UCSD-AML1 (cell line): ENCODE measurements at regions not wholly inside any gene's neighbourhood (a gene's known extent, or its start where the extent isn't known, plus 50 kb on each side); places are given as distances from the start of the nearest gene placed in this dataset.
"Not testable (repeated sequence)": the region's sequence is repeated elsewhere in the genome, so short reads cannot be mapped to it uniquely, and the experiment has no call there.

ENCODE experiments used
- DNase-seq: peaks from one replicate; lab custom pipeline; 2025; ENCODE audit not compliant: unreplicated experiment; lab: John Stamatoyannopoulos, UW

DNA sequence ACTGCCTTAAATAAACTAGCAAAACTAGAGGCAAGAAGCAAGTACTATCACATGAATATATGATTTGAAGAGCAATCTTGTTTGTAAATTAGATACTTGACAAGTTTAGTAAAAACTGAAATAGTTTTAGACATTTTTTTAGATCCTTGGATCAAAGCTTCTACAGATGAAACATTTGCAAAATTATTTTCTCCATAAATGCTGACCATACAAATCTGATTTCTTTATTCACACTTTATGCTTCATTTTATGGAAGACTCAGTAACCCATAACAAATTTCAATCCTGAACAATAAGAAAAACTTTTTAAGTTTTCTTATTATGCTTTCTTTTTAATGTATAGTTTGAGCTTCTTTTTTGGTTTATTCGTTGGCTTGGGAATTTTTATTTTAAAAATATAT lies 750.2 kb upstream of the SLITRK5 start:
- no peak for DNase-seq

DNA sequence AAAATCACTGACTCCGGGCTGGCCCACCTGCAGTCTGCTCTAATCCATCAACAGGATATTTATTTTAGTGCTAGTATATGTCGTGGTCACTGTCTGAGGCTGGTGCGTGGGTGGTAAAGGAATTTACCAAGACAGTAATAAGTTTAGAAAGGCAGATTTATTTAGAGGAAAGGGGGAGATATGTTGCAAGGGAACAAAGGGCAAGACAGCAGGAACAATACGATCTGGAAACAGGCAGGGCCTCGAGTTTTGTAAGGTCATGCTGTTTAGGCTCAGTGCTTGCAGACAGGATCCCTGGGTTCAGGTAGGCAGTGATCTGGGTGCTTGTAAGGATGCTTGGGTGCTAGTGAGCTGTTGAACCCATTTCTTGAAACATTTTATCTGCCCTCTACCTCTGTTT lies 748.2 kb upstream of the SLITRK5 start:
- DNase-seq, result peak; percentile 5

DNA sequence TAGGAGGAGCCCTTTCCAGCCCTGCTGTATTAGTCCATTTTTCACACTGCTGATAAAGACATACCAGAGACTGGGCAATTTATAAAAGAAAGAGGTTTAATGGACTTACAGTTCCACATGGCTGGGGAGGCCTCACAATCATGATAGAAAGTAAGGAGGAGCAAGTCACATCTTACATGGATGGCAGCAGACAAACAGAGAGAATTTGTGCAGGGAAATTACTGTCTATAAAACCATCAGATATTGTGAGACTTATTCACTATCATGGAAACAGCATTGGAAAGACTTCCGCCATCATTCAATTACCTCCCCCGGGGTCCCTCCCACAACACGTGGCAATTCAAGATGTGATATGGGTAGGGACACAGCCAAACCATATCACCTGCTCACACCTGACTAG lies 744.3 kb upstream of the SLITRK5 start:
- DNase-seq, result not testable (repeated sequence)

DNA sequence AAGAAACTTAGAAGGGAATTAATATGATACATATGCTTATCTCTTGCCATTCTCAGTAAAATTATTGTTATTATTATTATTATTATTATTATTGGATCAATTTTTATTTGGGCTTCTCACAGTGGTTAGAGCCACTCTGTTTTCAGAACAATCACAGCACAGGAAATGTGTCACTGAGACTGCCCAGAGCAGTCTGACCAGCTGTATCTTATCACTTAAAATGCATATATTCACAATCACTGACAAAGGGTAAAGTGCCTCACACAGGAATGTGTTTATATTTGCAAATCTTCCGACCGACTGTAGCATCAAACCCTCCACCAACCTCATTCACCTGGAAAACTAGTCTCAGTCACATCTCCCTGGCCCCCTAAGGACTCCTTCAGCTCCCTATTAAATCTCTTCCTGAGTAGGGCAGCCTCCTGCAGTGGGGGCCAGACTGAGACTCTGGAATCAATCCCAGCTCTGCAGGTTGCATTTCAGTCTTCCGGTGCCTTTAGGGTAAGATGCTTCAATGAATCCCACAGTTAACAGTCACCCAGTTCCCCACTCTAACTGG lies 738.3 kb upstream of the SLITRK5 start:
- DNase-seq, result peak; percentile 1

DNA sequence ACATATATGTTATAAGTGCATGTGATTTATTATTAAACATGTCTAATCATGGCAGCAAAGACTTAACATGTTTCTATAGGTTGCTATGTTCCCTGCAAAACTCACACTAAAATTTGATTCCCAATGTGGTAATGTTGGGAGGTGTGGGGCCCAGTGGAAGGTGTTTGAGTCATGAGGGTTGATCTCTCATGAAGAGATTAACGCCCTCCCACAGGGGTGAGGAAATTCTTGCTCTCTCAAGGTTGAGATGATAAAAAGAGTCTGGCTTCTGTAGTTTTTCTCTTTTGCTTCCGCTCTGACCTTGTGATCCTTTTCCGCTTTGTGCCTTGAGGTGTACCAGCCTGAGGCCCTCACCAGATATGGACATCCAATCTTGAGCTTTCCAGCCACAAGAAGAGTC lies 737.5 kb upstream of the SLITRK5 start:
- DNase-seq, result peak; percentile 1

DNA sequence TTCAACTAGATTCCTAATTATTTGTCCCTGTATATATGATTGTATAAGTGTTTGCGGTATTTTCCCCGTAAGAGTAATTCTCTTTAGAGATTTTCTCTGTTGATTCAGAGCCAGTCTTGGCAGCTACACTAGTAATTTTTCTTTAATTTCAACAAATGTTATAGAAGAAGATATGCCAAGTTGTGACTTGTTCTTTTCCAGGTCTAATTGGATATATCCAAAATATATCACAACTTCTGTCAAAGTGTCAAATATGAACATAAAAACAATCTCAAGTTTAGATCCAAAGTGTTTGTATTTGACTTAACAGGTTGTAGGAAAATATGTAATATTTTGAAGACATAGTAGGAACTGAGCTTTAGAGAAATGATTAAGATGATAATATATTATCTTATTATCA lies 733.9 kb upstream of the SLITRK5 start:
- no peak for DNase-seq

DNA sequence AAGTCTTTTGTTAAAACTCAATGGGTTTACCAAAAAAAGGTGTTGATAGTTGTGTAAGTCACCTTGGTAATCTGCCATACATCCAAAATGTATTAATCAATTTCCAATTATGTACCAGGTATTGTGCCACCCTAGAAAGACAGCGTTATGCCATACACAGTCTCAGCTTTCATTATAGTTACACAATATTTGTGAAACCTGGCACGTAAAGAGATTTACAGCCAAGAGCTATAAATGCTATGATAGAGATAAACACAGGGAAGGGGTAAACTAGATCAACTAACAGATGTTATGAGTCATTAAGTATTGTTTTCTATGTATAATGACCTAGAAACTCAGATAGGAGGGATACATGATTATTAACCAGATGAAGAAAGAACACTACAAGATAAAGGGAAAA lies 725.6 kb upstream of the SLITRK5 start:
- DNase-seq, result no peak

DNA sequence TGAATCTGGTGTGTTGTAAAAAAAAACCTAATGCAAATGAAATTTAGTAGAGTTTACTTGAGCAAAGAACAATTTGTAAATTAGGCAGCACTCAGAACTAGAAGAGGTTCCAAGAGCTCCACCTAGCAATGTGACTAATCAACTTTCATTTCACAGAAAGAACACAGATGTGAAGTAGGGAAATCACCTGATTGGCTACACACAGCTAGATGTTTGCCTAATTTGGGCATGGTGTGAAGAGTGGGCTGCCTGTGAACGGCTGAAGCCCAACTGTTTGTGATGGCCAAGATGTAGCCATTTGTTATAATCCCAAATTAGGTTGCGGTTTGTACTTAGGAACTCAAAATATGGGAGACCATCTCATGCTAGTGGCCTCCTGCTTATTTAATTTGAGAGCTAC lies 724.4 kb upstream of the SLITRK5 start:
- peak; percentile 1 for DNase-seq

DNA sequence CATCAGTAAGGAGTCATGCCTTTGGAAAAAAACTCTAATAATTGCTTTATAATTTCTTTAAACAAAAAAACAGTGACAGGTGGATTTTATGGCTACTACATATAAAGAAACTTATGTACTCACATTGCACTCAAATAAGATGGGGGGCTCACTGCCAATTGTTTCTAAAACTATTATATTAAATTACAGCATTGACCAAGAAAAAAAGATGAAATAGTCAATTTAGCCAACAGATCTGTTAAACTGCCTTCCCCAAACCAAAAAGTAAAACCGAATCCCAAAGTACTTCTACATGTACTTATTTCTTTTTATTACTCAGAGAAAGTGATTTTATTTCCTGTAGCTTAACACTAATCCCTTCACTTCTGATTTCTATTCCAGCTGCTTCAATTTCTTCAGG lies 716.8 kb upstream of the SLITRK5 start:
- no peak for DNase-seq

DNA sequence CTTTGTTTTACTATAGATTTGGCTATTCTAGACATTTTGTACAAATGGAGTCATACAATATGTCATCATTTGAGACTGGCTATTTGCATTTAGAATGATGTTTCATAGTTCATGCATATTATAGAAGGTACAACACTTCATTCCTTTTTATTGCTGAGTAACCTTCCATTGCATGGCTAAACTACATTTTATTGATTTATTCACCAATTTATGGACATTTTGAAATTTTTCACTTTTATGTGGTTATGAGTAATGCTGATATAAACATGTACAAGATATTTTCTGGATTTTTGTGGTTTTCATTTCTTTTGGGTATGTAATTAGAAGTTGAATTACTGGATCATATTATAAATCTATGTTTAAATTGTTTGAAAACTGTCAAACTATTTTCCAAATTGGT lies 710.3 kb upstream of the SLITRK5 start:
- DNase-seq, result no peak

DNA sequence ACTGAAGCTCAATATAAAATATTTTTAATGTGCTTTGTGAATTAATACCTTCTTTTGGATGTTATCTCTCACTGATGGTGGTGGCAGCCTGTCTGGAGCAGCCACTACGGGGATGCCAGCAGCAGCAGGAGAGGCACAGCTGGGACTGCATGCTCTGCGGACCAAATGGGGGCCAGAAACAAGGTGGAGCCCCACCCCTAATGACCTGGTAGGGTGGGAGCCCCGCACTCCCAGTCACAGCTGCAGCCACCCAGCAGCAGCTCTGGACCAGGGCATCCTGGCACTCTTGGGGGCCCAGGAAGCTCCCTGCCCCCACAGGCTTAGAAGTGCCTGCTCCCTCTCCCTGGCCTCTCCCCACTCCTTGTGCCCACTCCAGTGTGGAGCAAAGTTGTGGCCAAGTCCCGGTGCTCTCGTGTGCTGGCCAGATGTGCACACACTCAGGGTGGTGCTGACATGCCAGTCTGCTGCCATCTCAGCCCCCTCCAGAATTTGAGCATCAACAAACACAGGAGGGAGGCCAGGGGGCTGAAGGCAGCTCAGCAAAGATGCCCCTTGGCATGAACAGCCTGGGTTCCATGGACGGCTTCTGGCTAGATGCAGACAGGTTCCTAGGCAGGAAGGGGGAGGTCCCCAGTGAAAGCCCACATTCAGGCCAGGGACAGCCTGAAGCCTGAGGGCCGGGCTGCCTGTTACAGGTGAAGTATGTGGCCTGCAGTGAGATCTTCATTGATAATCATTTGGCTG lies 696.7 kb upstream of the SLITRK5 start:
- peak; percentile 6 for DNase-seq

DNA sequence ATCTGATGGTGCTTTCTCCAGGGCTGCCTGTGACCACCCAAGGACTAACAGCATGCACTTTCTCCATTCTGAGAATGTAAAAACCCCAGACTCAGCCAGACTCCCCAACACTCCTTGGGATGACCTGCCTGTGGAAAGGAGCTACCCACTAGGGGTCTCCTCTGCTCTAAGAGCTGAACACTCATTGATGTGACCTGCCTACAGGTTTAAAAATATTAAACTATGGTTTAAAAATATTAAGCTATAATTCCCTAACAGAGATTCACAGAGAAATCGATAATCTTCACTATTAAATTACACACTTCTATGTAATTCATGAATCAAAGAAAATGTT lies 696.2 kb upstream of the SLITRK5 start:
- no peak for DNase-seq

DNA sequence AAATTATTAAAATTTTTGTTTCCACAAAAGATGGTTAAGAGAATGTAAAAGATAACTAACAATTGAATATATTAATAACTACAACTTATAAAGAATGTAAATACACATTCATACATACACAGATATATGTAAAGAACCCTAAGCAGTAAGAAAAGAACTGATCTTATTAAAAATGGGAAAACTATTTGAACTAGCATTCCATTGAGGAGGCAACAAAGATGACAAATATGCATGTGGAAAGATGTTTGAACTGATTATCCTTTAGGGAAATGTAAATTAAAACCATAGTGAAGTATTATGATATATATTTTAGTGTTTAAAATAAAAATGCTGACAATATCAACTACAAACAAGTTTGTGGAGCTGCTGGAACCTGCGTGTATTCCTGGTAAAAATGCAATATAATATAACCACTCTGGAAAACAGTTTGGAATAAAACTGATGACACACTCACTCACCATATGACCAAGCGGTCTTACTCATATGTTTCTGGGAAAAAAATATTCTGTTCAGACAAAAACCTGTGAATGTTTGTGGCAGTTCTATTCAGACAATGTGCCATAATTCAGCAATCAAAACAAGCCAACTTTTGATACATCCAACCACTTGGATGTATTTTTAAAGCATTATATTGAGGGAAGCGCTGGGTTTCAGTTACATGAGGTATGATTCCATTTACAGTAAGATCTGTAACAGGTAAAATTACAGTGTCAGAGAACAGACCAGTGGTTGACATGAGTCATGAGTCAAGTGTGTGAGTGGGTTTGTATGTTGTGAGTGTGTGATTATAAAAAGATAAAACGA lies 694.4 kb upstream of the SLITRK5 start:
- DNase-seq, result no peak

DNA sequence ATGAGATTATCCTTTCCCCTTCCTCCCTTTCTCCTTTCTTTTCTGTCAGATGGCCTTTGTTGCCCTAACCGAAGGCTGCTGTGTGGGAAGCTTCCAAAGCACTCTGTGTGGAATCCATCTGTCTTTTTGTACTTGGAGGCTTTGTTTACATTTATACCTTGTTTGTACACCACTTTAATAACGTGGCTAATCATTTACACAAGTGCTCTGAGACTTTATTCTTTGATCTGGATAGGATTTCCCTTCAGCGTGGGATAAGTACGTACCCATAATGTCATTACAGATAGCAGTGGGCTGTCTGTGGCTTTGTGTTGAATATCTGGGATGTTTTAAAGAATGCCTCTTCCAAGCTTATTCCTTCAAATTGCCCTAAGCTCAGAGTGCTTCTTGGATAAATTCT lies 684.7 kb upstream of the SLITRK5 start:
- DNase-seq, result no peak

DNA sequence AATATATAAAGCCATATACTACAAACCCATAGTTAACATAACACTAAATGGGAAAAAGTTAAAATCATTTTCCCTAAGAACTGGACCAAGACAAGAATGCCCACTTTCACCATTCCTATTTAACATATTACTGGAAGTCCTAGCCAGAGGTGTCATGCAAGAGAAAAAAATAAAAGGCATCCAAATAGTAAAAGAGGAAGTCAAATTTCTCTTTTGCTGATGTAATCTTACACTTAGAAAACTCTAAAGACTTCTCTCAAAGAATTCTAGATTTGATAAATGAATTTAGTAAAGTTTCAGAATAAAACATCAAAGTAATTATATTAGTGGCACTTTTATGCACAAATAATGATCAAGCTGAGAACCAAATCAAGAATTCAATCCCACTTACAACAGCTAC lies 678.9 kb upstream of the SLITRK5 start:
- DNase-seq, result no peak

DNA sequence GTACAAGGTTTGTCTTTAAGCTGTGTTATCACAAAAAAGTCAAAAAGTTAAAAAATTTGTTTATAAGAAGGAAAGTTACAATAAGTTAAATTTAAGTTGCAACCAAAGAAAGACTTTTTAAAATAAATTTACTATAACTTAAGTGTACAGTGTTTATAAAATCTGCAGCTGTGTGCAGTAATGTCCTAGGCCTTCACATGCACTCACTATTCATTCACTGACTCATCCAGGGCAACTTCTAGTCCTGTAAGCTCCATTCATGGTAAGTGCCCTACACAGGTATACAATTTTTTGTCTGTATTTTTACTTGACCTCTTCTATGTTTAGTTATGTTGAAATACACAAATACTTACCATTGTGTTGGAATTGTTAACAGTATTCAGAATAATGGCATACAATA lies 667.9 kb upstream of the SLITRK5 start:
- DNase-seq, result no peak

DNA sequence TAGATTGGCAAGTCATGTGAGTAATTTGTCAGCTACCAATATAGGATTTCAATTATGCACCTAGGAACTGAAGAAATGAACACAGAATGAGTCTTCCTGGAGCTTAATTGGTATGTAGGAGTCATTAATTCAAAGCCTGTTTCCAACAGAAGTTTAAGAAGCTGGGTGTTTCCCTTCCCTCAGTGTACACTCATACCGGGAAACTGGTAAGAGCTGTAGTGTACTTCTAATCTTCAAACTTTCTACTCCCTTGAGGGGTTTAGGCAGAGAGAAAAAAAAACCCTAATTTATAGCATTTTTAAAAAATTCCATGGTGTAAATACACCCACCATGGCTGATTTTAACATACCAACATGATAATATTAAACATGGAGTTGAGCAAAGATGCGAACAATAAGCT lies 665.7 kb upstream of the SLITRK5 start:
- DNase-seq, result no peak

DNA sequence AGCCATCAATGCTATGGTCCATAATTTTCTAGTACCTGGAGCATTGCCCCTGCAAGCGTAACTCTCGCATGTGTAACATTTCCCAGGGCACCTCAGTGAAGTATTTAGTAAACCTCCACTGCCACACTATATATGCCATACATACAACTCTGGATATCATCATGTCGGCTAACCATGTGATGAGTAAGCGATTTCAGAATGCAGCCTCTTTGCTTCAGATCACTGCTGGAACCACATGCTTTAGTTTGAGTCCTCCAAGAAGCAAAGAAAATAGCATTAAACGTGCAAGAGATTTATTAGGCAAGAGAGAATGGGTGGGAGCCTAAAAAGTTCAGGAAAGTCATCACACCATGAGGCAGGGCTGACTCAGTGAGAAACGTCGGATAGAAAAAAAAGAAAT lies 635.6 kb upstream of the SLITRK5 start:
- DNase-seq, result no peak

DNA sequence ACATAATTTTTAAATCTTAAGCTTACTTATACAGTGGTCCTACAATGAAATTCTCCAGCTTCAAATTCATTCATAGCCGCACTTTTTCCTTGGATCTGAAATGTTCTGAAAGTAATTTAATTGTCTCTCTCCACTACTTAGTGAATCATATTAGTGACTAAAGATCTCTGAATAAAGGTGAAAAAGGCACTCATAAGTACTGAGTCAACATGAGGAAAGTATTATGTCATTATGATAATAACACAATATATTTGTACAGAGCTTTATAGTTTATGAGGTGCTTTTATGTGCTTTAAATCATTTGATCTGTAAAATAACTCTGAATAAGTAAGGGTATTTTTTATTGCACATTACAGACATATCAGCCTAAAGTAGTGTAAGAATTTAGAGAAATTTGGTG lies 628.2 kb upstream of the SLITRK5 start:
- no peak for DNase-seq

DNA sequence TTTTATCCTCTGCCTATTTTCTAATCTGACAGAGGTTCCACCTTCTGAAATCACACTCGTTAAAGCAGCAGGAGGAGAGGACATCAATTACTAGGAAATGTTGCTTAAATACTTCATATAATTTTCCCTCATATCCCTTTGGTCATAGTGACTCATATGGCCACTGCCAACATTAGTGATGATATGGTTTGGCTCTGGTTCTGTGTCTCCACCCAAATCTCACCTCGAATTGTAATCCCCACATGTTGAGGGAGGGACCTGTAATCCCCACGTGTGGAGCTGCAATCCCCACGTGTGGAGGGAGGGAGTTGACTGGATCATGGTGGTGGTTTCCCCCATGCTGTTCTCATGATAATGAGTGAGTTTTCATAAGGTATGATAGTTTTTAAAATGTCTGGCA lies 618.4 kb upstream of the SLITRK5 start:
- DNase-seq, result peak; percentile 1

DNA sequence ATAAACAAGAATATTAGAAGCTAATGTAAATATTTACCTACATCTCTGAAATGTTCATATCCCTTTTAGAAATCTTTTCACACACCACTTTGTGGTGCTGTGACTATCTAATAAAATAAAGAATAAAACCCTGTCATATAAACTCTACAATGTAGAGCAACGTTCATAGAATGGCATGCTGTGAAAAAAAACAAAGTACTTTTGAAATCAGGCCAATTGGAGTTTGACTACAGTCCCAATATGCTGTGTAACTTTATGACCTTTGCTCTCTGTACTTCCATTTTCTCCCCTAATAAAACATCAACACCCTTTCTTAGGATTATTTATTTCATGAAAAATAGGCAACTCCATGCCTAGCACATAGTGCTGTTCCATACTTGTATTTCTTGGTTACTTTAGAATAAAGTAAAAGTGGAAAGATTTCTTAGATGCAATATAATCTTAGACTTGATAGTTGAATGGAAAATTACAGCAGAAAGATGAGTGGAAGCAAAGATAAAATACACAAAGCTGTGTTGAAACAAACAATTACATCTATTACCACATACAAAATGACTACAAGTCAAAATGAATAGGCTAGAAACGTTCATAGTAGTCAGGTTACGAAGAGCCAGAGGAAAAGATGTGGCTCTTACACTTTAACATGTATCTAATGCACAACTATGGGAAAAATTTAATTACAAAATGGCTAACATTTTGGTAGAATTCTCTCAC lies 613.2 kb upstream of the SLITRK5 start:
- DNase-seq, result no peak

DNA sequence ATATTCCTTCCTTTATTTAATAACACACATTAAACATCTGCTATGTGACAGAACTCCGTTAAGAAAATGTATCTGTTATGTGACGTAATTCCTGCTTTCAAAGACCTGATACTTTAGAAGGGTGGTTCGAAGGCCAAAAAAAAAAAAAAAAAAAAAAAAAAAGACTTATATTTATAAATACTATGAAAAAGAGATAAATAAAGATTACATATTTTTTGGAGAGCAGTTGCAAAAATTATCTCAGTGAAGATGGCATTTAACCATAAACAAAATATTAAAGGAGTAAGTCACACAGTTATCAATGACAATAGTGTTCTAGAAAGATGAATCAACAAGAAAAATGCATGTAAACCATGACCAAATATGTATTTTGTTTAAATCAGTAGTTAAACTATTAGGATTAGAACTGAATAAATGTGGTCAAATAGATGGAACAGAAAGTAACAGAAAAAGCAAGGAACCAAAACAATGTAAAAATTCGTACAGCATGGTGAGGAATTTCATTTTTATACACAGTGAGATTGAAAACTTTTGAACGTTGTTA lies 612.3 kb upstream of the SLITRK5 start:
- no peak for DNase-seq
